Activated T-cell treated with anti-CD3 and anti-CD28 coated beads for 48 hours (primary cell): ENCODE measurements at regions not wholly inside any gene's neighbourhood (a gene's known extent, or its start where the extent isn't known, plus 50 kb on each side); places are given as distances from the start of the nearest gene placed in this dataset.

Experiments
- DNase-seq: peaks from one replicate; pipeline ENCODE4 v3.0.0-alpha.2; 2020; ENCODE audit warnings: low read depth

GRCh38 chr9:107637421-107638420, 148.2 kb upstream of the KLF4 start:
- no peak for DNase-seq

GRCh38 chr9:107636571-107637381, 147.2 kb upstream of the KLF4 start:
- no peak for DNase-seq

- no peak for DNase-seq
Measured at GRCh38 chr9:107635803-107636174, 146.2 kb upstream of the KLF4 start.

GRCh38 chr9:107635101-107635802, 145.7 kb upstream of the KLF4 start:
- no peak for DNase-seq

- DNase-seq: no peak
Measured at GRCh38 chr9:107633406-107633805, 143.8 kb upstream of the KLF4 start.

GRCh38 chr9:107632661-107633060, 143.1 kb upstream of the KLF4 start:
- DNase-seq: no peak

- DNase-seq: no peak
Measured at GRCh38 chr9:107632216-107632615, 142.6 kb upstream of the KLF4 start.

GRCh38 chr9:107631788-107632187, 142.2 kb upstream of the KLF4 start:
- no peak for DNase-seq

- no peak for DNase-seq
Measured at GRCh38 chr9:107630156-107630555, 140.6 kb upstream of the KLF4 start.

GRCh38 chr9:107628444-107628843, 138.9 kb upstream of the KLF4 start:
- DNase-seq: no peak

GRCh38 chr9:107627781-107628180, 138.2 kb upstream of the KLF4 start:
- DNase-seq: no peak

GRCh38 chr9:107626118-107626517, 136.5 kb upstream of the KLF4 start:
- DNase-seq: no peak

- DNase-seq: no peak
Measured at GRCh38 chr9:107625383-107625984, 135.9 kb upstream of the KLF4 start.

- DNase-seq: no peak
Measured at GRCh38 chr9:107624234-107624948, 134.8 kb upstream of the KLF4 start.

GRCh38 chr9:107621436-107621835, 131.9 kb upstream of the KLF4 start:
- DNase-seq: no peak

- DNase-seq: no peak
Measured at GRCh38 chr9:107620801-107621200, 131.2 kb upstream of the KLF4 start.

- DNase-seq: no peak
Measured at GRCh38 chr9:107620236-107620635, 130.7 kb upstream of the KLF4 start.

- no peak for DNase-seq
Measured at GRCh38 chr9:107615321-107615720, 125.8 kb upstream of the KLF4 start.

- DNase-seq: no peak
Measured at GRCh38 chr9:107614765-107615164, 125.2 kb upstream of the KLF4 start.

- no peak for DNase-seq
Measured at GRCh38 chr9:107613321-107613720, 123.8 kb upstream of the KLF4 start.

GRCh38 chr9:107612136-107612535, 122.6 kb upstream of the KLF4 start:
- DNase-seq: no peak
